Fibroblast of lung (primary cell): ENCODE measurements at regions not wholly inside any gene's neighbourhood (a gene's known extent, or its start where the extent isn't known, plus 50 kb on each side); places are given as distances from the start of the nearest gene placed in this dataset.

Experiments
- DNase-seq, 2 donors: peaks; one replicate each; pipeline versions ENCODE4 v3.0.0 to v3.0.0-alpha.2; 2010; ENCODE audit warnings: low read depth in 2 of 2
- H2AFZ ChIP-seq: 2 replicates; pipeline ENCODE4 v1.5.1; 2012; ENCODE audit warnings: low read length, control low read depth, inconsistent platforms
- H3K27ac ChIP-seq: 2 replicates; pipeline ENCODE4 v1.5.1; 2011; ENCODE audit warnings: low read length, control low read depth; ENCODE audit not compliant: insufficient read depth
- H3K27me3 ChIP-seq: 2 replicates; pipeline ENCODE4 v1.5.1; 2011; ENCODE audit warnings: mild to moderate bottlenecking, low read length; ENCODE audit not compliant: control insufficient read depth, insufficient read depth
- H3K36me3 ChIP-seq: 2 replicates; pipeline ENCODE4 v1.5.1; 2011; ENCODE audit warnings: low read length; ENCODE audit not compliant: control insufficient read depth, insufficient read depth
- H3K4me1 ChIP-seq: 2 replicates; pipeline ENCODE4 v1.5.1; 2011; ENCODE audit warnings: low read length; ENCODE audit not compliant: control insufficient read depth, insufficient read depth; ENCODE audit errors: extremely low read depth
- H3K4me2 ChIP-seq: 2 replicates; pipeline ENCODE4 v1.5.1; 2011; ENCODE audit warnings: low read length, control low read depth; ENCODE audit not compliant: insufficient read depth; ENCODE audit errors: extremely low read depth
- H3K4me3 ChIP-seq, 4 experiments: fragments of 200-600 bp in 1 of 4; sonication (generic) in 1 of 4; replicated peaks in 1 of 4; 2 replicates each; pipeline ENCODE4 v1.5.1; 2011 to 2016; ENCODE audit warnings: low read length in 4 of 4, low read depth in 3 of 4, mild to moderate bottlenecking in 3 of 4, control low read depth in 2 of 4, inconsistent platforms in 1 of 4, mixed read lengths in 1 of 4; ENCODE audit not compliant: insufficient read depth in 1 of 4; ENCODE audit errors: control extremely low read depth in 1 of 4
- H3K79me2 ChIP-seq: 2 replicates; pipeline ENCODE4 v1.5.1; 2012; ENCODE audit warnings: mild to moderate bottlenecking, low read length, inconsistent platforms; ENCODE audit not compliant: control insufficient read depth, insufficient read depth
- H3K9ac ChIP-seq: 2 replicates; pipeline ENCODE4 v1.5.1; 2011; ENCODE audit warnings: mild to moderate bottlenecking, low read length, control low read depth; ENCODE audit not compliant: insufficient read depth
- H3K9me3 ChIP-seq: 2 replicates; pipeline ENCODE4 v1.5.1; 2012; ENCODE audit warnings: low read depth, low read length; ENCODE audit not compliant: control insufficient read depth, insufficient read depth
- H4K20me1 ChIP-seq: 2 replicates; pipeline ENCODE4 v1.5.1; 2011; ENCODE audit warnings: low read length; ENCODE audit not compliant: control insufficient read depth, insufficient read depth; ENCODE audit errors: extremely low read depth
- EZH2 ChIP-seq: IDR thresholded peaks from 2 replicates; pipeline ENCODE4 v1.5.1; 2012; ENCODE audit warnings: low read length, control low read depth, mild to moderate bottlenecking; ENCODE audit errors: missing control alignments
- TF ChIP-seq, protein P1 (sequence below), 2 donors: IDR thresholded peaks in 1 of 2; conservative IDR thresholded peaks in 1 of 2; 1 replicate in 1 of 2; 2 replicates in 1 of 2; pipeline ENCODE4 v1.5.1; 2011 to 2012; ENCODE audit warnings: low read length in 2 of 2, control low read depth in 1 of 2, inconsistent platforms in 1 of 2, low read depth in 1 of 2, mild to moderate bottlenecking in 1 of 2

- H3K79me2 ChIP-seq = no peaks in the 10 kb centered on the region
- no peak overlapping the region for H3K27ac ChIP-seq
- no peak overlapping the region for H3K4me2 ChIP-seq
- no peaks in the 10 kb centered on the region for H3K27me3 ChIP-seq
- no peaks in the 10 kb centered on the region for H4K20me1 ChIP-seq
- no peaks in the 10 kb centered on the region for H3K36me3 ChIP-seq
- peak in 1 of 2 donors; percentile 68 for DNase-seq
- no peaks in the 10 kb centered on the region for H3K4me1 ChIP-seq
- TF ChIP-seq EZH2 = no peak
- TF ChIP-seq, protein P1, sequence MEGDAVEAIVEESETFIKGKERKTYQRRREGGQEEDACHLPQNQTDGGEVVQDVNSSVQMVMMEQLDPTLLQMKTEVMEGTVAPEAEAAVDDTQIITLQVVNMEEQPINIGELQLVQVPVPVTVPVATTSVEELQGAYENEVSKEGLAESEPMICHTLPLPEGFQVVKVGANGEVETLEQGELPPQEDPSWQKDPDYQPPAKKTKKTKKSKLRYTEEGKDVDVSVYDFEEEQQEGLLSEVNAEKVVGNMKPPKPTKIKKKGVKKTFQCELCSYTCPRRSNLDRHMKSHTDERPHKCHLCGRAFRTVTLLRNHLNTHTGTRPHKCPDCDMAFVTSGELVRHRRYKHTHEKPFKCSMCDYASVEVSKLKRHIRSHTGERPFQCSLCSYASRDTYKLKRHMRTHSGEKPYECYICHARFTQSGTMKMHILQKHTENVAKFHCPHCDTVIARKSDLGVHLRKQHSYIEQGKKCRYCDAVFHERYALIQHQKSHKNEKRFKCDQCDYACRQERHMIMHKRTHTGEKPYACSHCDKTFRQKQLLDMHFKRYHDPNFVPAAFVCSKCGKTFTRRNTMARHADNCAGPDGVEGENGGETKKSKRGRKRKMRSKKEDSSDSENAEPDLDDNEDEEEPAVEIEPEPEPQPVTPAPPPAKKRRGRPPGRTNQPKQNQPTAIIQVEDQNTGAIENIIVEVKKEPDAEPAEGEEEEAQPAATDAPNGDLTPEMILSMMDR (conservative IDR thresholded peaks at IDR 0.05 in 1 of 2, IDR thresholded peaks at IDR 0.05 in 1 of 2; ENCODE audit: low read depth in 1 of 2, low read length in 2 of 2) = no peak
- no peak overlapping the region for H3K9ac ChIP-seq
- no peak overlapping the region for H2AFZ ChIP-seq
- H3K9me3 ChIP-seq = no peaks in the 10 kb centered on the region
- H3K4me3 ChIP-seq = no peak overlapping the region
Observed at GRCh38 chr11:111173221-111173620, 72.3 kb upstream of the POU2AF2 start.

GRCh38 chr11:111172321-111172862 lies 73.1 kb upstream of the POU2AF2 start:
- no peak overlapping the region for H3K27ac ChIP-seq
- no peaks in the 10 kb centered on the region for H3K36me3 ChIP-seq
- H3K9me3 ChIP-seq = no peaks in the 10 kb centered on the region

GRCh38 chr11:111170761-111171379 lies 74.7 kb upstream of the POU2AF2 start:
- Histone ChIP-seq H3K4me2 (no peak overlapping the region), H3K27me3 (no peaks in the 10 kb centered on the region), H3K27ac (no peak overlapping the region), H2AFZ (no peak overlapping the region), H3K9ac (no peak overlapping the region), H4K20me1 (no peaks in the 10 kb centered on the region), H3K9me3 (no peaks in the 10 kb centered on the region), H3K79me2 (no peaks in the 10 kb centered on the region), H3K4me1 (no peaks in the 10 kb centered on the region), H3K4me3 (no peak overlapping the region), H3K36me3 (no peaks in the 10 kb centered on the region)
- TF ChIP-seq, protein P1 (conservative IDR thresholded peaks at IDR 0.05 in 1 of 2, IDR thresholded peaks at IDR 0.05 in 1 of 2; ENCODE audit: low read depth in 1 of 2, low read length in 2 of 2) = no peak
- TF ChIP-seq EZH2 = no peak
- no peak for DNase-seq

More at GRCh38 chr11:111172321-111172862, 73.1 kb upstream of the POU2AF2 start:
- Histone ChIP-seq H3K4me2 (no peak overlapping the region), H4K20me1 (no peaks in the 10 kb centered on the region), H3K4me3 (no peak overlapping the region), H3K9ac (no peak overlapping the region), H3K27me3 (no peaks in the 10 kb centered on the region), H2AFZ (no peak overlapping the region), H3K4me1 (no peaks in the 10 kb centered on the region), H3K79me2 (no peaks in the 10 kb centered on the region)
- DNase-seq = no peak
- no peak for TF ChIP-seq EZH2
- TF ChIP-seq, protein P1 (conservative IDR thresholded peaks at IDR 0.05 in 1 of 2, IDR thresholded peaks at IDR 0.05 in 1 of 2; ENCODE audit: low read depth in 1 of 2, low read length in 2 of 2) = no peak
